Left ventricle myocardium inferior (tissue), 1 donor: ENCODE measurements at regions not wholly inside any gene's neighbourhood (a gene's known extent, or its start where the extent isn't known, plus 50 kb on each side); places are given as distances from the start of the nearest gene placed in this dataset.

Experiments
- DNase-seq: peaks from one replicate; pipeline ENCODE4 v3.0.0-alpha.2; 2020
- H3K27ac ChIP-seq: fragments of 200-600 bp; replicated peaks from 2 replicates; pipeline ENCODE4 v1.8.0; 2021
- H3K27me3 ChIP-seq: fragments of 200-600 bp; 2 replicates; pipeline ENCODE4 v1.8.0; 2021; ENCODE audit warnings: low read depth
- H3K36me3 ChIP-seq: fragments of 200-600 bp; 2 replicates; pipeline ENCODE4 v1.8.0; 2021
- H3K4me1 ChIP-seq: fragments of 200-600 bp; 2 replicates; pipeline ENCODE4 v1.8.0; 2021
- H3K4me3 ChIP-seq: fragments of 200-600 bp; 2 replicates; pipeline ENCODE4 v1.8.0; 2021; ENCODE audit warnings: mild to moderate bottlenecking, moderate library complexity
- H3K9me3 ChIP-seq: fragments of 200-600 bp; replicated peaks from 2 replicates; pipeline ENCODE4 v1.8.0; 2021
- CTCF ChIP-seq: fragments of 200-600 bp; IDR thresholded peaks from 2 replicates; pipeline ENCODE4 v1.8.0; 2021; ENCODE audit warnings: antibody characterized with exemption, mild to moderate bottlenecking, borderline replicate concordance
- intact Hi-C: fragments of 100-400 bp; cut with micrococcal nuclease; formaldehyde crosslinking; loops from one replicate; pipeline ENCODE4 v1.11.0; 2022
- donor health status: DM: no; HTN: yes; CAD: no; lungs with severe emphysema.

GRCh38 chr2:240369801-240370585 is 65.5 kb upstream of the GPC1 start:
- Histone ChIP-seq H3K36me3 (no peaks in the 10 kb centered on the region), H3K4me3 (no peak overlapping the region), H3K27ac (peak overlapping the region; percentile 96), H3K9me3 (no peaks in the 10 kb centered on the region), H3K4me1 (peaks cover 72% of the 10 kb centered on the region), H3K27me3 (no peaks in the 10 kb centered on the region)
- TF ChIP-seq CTCF, result no peak
- DNase-seq, result peak; percentile 82
- intact Hi-C loops, result no loop called here

GRCh38 chr2:240371129-240372000 is 64.1 kb upstream of the GPC1 start:
- no peak for DNase-seq
- no peak overlapping the region for H3K4me3 ChIP-seq
- no peak for TF ChIP-seq CTCF
- peaks cover 66% of the 10 kb centered on the region for H3K4me1 ChIP-seq
- no peaks in the 10 kb centered on the region for H3K36me3 ChIP-seq
- no peaks in the 10 kb centered on the region for H3K27me3 ChIP-seq
- H3K27ac ChIP-seq, result peak overlapping the region; percentile 96
- no peaks in the 10 kb centered on the region for H3K9me3 ChIP-seq
- intact Hi-C loops, result no loop called here

- no peak for TF ChIP-seq CTCF
- intact Hi-C loops, result no loop called here
- no peaks in the 10 kb centered on the region for H3K36me3 ChIP-seq
- no peak overlapping the region for H3K4me3 ChIP-seq
- no peak for DNase-seq
- H3K27me3 ChIP-seq, result no peaks in the 10 kb centered on the region
- peaks cover 64% of the 10 kb centered on the region for H3K4me1 ChIP-seq
- H3K27ac ChIP-seq, result peak overlapping the region; percentile 96
- H3K9me3 ChIP-seq, result no peaks in the 10 kb centered on the region
Measured at GRCh38 chr2:240372101-240372500, 63.4 kb upstream of the GPC1 start.

- no peak for DNase-seq
- intact Hi-C loops, result no loop called here
Measured at GRCh38 chr2:240373289-240373885, 62.1 kb upstream of the GPC1 start.

More at GRCh38 chr2:240373289-240373885, 62.1 kb upstream of the GPC1 start:
- TF ChIP-seq CTCF, result no peak
- H3K9me3 ChIP-seq, result no peaks in the 10 kb centered on the region
- H3K36me3 ChIP-seq, result no peaks in the 10 kb centered on the region
- H3K27me3 ChIP-seq, result no peaks in the 10 kb centered on the region
- H3K4me3 ChIP-seq, result no peak overlapping the region
- H3K27ac ChIP-seq, result peak overlapping the region; percentile 85
- H3K4me1 ChIP-seq, result peaks cover 58% of the 10 kb centered on the region
